BE2C (cell line): ENCODE measurements at regions not wholly inside any gene's neighbourhood (a gene's known extent, or its start where the extent isn't known, plus 50 kb on each side); places are given as distances from the start of the nearest gene placed in this dataset.

Source experiments
- DNase-seq: peaks from one replicate; pipeline ENCODE4 v3.0.0-alpha.2; 2020
- H3K27me3 ChIP-seq: fragments of 250-450 bp; sonication (Bioruptor Pico); 2 replicates; pipeline ENCODE4 v1.5.1; 2020; ENCODE audit warnings: mild to moderate bottlenecking
- H3K36me3 ChIP-seq: fragments of 250-450 bp; sonication (Bioruptor Pico); 2 replicates; pipeline ENCODE4 v1.5.1; 2020; ENCODE audit warnings: mild to moderate bottlenecking
- H3K4me1 ChIP-seq: fragments of 250-450 bp; sonication (Bioruptor Pico); 2 replicates; pipeline ENCODE4 v1.5.1; 2020
- H3K4me3 ChIP-seq: 2 replicates; pipeline ENCODE4 v1.5.1; 2011; ENCODE audit warnings: low read depth, low read length
- H3K9me3 ChIP-seq: fragments of 250-450 bp; sonication (Bioruptor Pico); 2 replicates; pipeline ENCODE4 v1.5.1; 2020
- CTCF ChIP-seq: IDR thresholded peaks from 2 replicates; pipeline ENCODE4 v1.5.1; 2012; ENCODE audit warnings: mild to moderate bottlenecking, low read depth, low read length

GRCh38 chr16:76906552-76906951 is 284.4 kb upstream of the MON1B start:
- no peaks in the 10 kb centered on the region for H3K36me3 ChIP-seq
- TF ChIP-seq CTCF: no peak
- H3K27me3 ChIP-seq: no peaks in the 10 kb centered on the region
- no peaks in the 10 kb centered on the region for H3K9me3 ChIP-seq
- no peak overlapping the region for H3K4me3 ChIP-seq
- H3K4me1 ChIP-seq: no peaks in the 10 kb centered on the region
- no peak for DNase-seq

- H3K36me3 ChIP-seq: no peaks in the 10 kb centered on the region
- H3K4me1 ChIP-seq: no peaks in the 10 kb centered on the region; the same call in 1 of the 2 replicates
- no peaks in the 10 kb centered on the region for H3K27me3 ChIP-seq
- no peaks in the 10 kb centered on the region for H3K9me3 ChIP-seq
- no peak overlapping the region for H3K4me3 ChIP-seq
- no peak for TF ChIP-seq CTCF
- DNase-seq: no peak
These were observed 280.1 kb upstream of the MON1B start for GRCh38 chr16:76910931-76911330.

GRCh38 chr16:76913046-76913445 is 277.9 kb upstream of the MON1B start:
- Histone ChIP-seq H3K27me3 (no peaks in the 10 kb centered on the region), H3K9me3 (no peaks in the 10 kb centered on the region), H3K36me3 (no peaks in the 10 kb centered on the region), H3K4me1 (no peaks in the 10 kb centered on the region; the same call in 1 of the 2 replicates), H3K4me3 (no peak overlapping the region)
- TF ChIP-seq CTCF: no peak
- DNase-seq: no peak

GRCh38 chr16:76926042-76926441 is 264.9 kb upstream of the MON1B start:
- no peak for TF ChIP-seq CTCF
- no peak for DNase-seq
- H3K9me3 ChIP-seq: no peaks in the 10 kb centered on the region
- H3K36me3 ChIP-seq: no peaks in the 10 kb centered on the region
- H3K4me3 ChIP-seq: no peak overlapping the region
- H3K27me3 ChIP-seq: no peaks in the 10 kb centered on the region
- peaks cover 13% of the 10 kb centered on the region; the same call in 1 of the 2 replicates for H3K4me1 ChIP-seq

GRCh38 chr16:76926595-76926994 is 264.4 kb upstream of the MON1B start:
- no peak for TF ChIP-seq CTCF
- H3K4me3 ChIP-seq: no peak overlapping the region
- no peaks in the 10 kb centered on the region for H3K9me3 ChIP-seq
- H3K36me3 ChIP-seq: no peaks in the 10 kb centered on the region
- no peak for DNase-seq
- peaks cover 13% of the 10 kb centered on the region; the same call in 1 of the 2 replicates for H3K4me1 ChIP-seq
- no peaks in the 10 kb centered on the region for H3K27me3 ChIP-seq

- no peaks in the 10 kb centered on the region for H3K9me3 ChIP-seq
- H3K36me3 ChIP-seq: no peaks in the 10 kb centered on the region
- no peak for TF ChIP-seq CTCF
- DNase-seq: no peak
- H3K4me1 ChIP-seq: peaks cover 11% of the 10 kb centered on the region; the same call in 1 of the 2 replicates
- no peak overlapping the region for H3K4me3 ChIP-seq
- no peaks in the 10 kb centered on the region for H3K27me3 ChIP-seq
These were observed 259.8 kb upstream of the MON1B start for GRCh38 chr16:76931186-76931585.
